CD4-positive, alpha-beta memory T cell (primary cell): ENCODE measurements at regions not wholly inside any gene's neighbourhood (a gene's known extent, or its start where the extent isn't known, plus 50 kb on each side); places are given as distances from the start of the nearest gene placed in this dataset.
A peak's percentile ranks its signal among the peaks of the same experiment; 100 is the strongest.
"Not testable (repeated sequence)": the region's sequence is repeated elsewhere in the genome, so short reads cannot be mapped to it uniquely, and the experiment has no call there.

ENCODE experiments used
- CTCF ChIA-PET: fragments of 350-600 bp; sonication (Branson Sonifier 250); formaldehyde crosslinking; loops from one replicate; lab custom pipeline; 2021; ENCODE audit warnings: inconsistent platforms; ENCODE audit not compliant: partially characterized antibody; lab: Charles Lee
- POLR2A ChIA-PET: fragments of 350-600 bp; sonication (Branson Sonifier 250); formaldehyde crosslinking; loops from one replicate; lab custom pipeline; 2021; ENCODE audit not compliant: partially characterized antibody; lab: Charles Lee
- DNase-seq, 5 donors: peaks; one replicate each; pipeline versions ENCODE4 v3.0.0 to v3.0.0-alpha.2; 2020 to 2022; ENCODE audit warnings: mixed read lengths in 1 of 5
- H3K27ac ChIP-seq: one replicate; pipeline ENCODE4 v1.7.0; 2013; ENCODE audit warnings: low read depth, low read length
- H3K27me3 ChIP-seq: 2 replicates; pipeline ENCODE4 v1.7.0; 2013; ENCODE audit warnings: mild to moderate bottlenecking, low read length, moderate library complexity; ENCODE audit not compliant: insufficient read depth
- H3K36me3 ChIP-seq: 2 replicates; pipeline ENCODE4 v1.7.0; 2013; ENCODE audit warnings: mild to moderate bottlenecking, low read length, moderate library complexity; ENCODE audit not compliant: insufficient read depth
- H3K4me1 ChIP-seq: 2 replicates; pipeline ENCODE4 v1.7.0; 2013; ENCODE audit warnings: mild to moderate bottlenecking, low read length, moderate library complexity; ENCODE audit not compliant: insufficient read depth
- H3K4me3 ChIP-seq, 2 donors: one replicate each; pipeline ENCODE4 v1.7.0; 2013; ENCODE audit warnings: low read length in 2 of 2, mild to moderate bottlenecking in 1 of 2
- H3K9me3 ChIP-seq, 2 donors: one replicate each; pipeline ENCODE4 v1.7.0; 2013; ENCODE audit warnings: low read length in 2 of 2, control low read depth in 1 of 2; ENCODE audit not compliant: control insufficient read depth in 1 of 2
- H3K27ac Mint-ChIP-seq, 7 donors: one replicate each; pipeline ENCODE4 v1.8.0; 2020 to 2021; ENCODE audit warnings: mixed read lengths in 7 of 7, mild to moderate bottlenecking in 6 of 7, inconsistent platforms in 3 of 7, moderate library complexity in 3 of 7
- H3K27me3 Mint-ChIP-seq, 2 donors: one replicate each; pipeline ENCODE4 v1.8.0; 2020 to 2021; ENCODE audit warnings: mixed read lengths in 2 of 2
- H3K36me3 Mint-ChIP-seq, 2 donors: one replicate each; pipeline ENCODE4 v1.8.0; 2020 to 2021; ENCODE audit warnings: mixed read lengths in 2 of 2, inconsistent platforms in 1 of 2, mild to moderate bottlenecking in 1 of 2
- H3K4me1 Mint-ChIP-seq, 4 donors: one replicate each; pipeline ENCODE4 v1.8.0; 2020 to 2021; ENCODE audit warnings: mixed read lengths in 4 of 4, mild to moderate bottlenecking in 1 of 4
- H3K4me3 Mint-ChIP-seq, 8 donors: one replicate each; pipeline ENCODE4 v1.8.0; 2020 to 2021; ENCODE audit warnings: mixed read lengths in 8 of 8, mild to moderate bottlenecking in 7 of 8, moderate library complexity in 6 of 8, inconsistent platforms in 3 of 8
- H3K9me3 Mint-ChIP-seq, 8 donors: one replicate each; pipeline ENCODE4 v1.8.0; 2020 to 2021; ENCODE audit warnings: mixed read lengths in 8 of 8, mild to moderate bottlenecking in 5 of 8, inconsistent platforms in 3 of 8, moderate library complexity in 1 of 8
- intact Hi-C: fragments of 100-400 bp; cut with micrococcal nuclease; formaldehyde crosslinking; loops from one replicate; pipeline ENCODE4 v1.15.1; 2023

GRCh38 chr2:19101968-19102367 lies 256.5 kb downstream of the OSR1 start:
- intact Hi-C loops: no loop called here
- Histone ChIP-seq H3K4me3 (no peak overlapping the region), H3K36me3 (no peaks in the 10 kb centered on the region), H3K27ac (no peak overlapping the region), H3K4me1 (no peaks in the 10 kb centered on the region), H3K27me3 (no peaks in the 10 kb centered on the region), H3K9me3 (no peaks in the 10 kb centered on the region)
- Mint-ChIP-seq H3K4me3 (no peak overlapping the region), H3K27me3 (peaks cover 0 to 1% of the 10 kb centered on the region in 2 donors), H3K4me1 (no peaks in the 10 kb centered on the region), H3K9me3 (peaks cover 0 to 8% (median 3%) of the 10 kb centered on the region in 8 donors), H3K36me3 (no peaks in the 10 kb centered on the region), H3K27ac (peak overlapping the region in 1 of 7 donors; percentile 49)
- ChIA-PET CTCF (no interaction called here), POLR2A (no interaction called here)
- no peak for DNase-seq

DNA sequence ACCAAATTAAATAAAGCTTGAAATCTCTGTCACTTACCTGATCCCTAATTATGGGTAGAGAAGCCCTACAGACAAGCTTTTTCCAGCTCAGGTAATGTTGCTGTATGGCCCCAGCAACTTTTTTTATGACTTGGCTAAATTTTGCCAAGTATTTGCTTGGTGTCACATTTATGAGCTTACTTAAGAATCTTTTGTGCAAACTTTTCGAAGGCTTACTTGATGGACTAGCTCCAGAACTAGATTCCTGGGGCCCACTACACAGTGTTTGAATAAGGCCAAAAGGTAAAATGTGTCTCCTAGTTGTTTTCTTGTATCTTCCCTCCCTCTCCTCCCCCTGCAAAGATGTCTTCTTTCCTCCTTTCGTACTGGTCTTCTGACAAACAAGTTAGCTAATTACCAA lies 257.9 kb downstream of the OSR1 start:
- peaks cover 0 to 10% (median 3%) of the 10 kb centered on the region in 8 donors for H3K9me3 Mint-ChIP-seq

DNA sequence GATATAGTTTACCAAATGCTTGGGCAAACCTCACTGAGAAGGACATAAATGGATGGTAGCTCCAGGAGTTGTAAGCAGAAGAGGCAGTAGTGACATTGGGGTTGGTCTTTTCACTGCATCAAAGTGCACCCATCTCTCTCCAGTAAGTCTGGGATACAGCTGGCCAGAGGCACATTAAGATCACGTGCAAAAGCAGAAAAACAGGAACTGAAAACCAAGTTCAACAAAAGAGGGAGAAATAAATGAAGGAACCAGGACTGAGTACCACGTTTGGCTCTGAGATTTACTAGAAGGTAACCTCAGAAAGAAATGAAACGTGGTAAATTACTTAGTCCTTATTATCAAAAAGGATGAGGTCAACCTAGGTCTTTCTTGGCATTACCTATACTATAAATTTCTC lies 259.2 kb downstream of the OSR1 start:
- intact Hi-C loops: no loop called here
- ChIA-PET CTCF (no interaction called here), POLR2A (no interaction called here)
- DNase-seq: no peak
- peaks cover under 1 to 16% (median 4%) of the 10 kb centered on the region in 8 donors for H3K9me3 Mint-ChIP-seq
- H3K27ac Mint-ChIP-seq: no peak overlapping the region
- Histone ChIP-seq H3K27ac (no peak overlapping the region), H3K9me3 (no peaks in the 10 kb centered on the region), H3K4me3 (no peak overlapping the region), H3K4me1 (no peaks in the 10 kb centered on the region), H3K36me3 (no peaks in the 10 kb centered on the region), H3K27me3 (no peaks in the 10 kb centered on the region)
- no peak overlapping the region for H3K4me3 Mint-ChIP-seq
- no peaks in the 10 kb centered on the region for H3K27me3 Mint-ChIP-seq
- no peaks in the 10 kb centered on the region for H3K36me3 Mint-ChIP-seq
- H3K4me1 Mint-ChIP-seq: no peaks in the 10 kb centered on the region

More for the DNA sequence above, 257.9 kb downstream of the OSR1 start:
- H3K4me1 Mint-ChIP-seq: no peaks in the 10 kb centered on the region
- Histone ChIP-seq H3K27ac (no peak overlapping the region), H3K27me3 (no peaks in the 10 kb centered on the region), H3K4me3 (no peak overlapping the region), H3K36me3 (no peaks in the 10 kb centered on the region), H3K4me1 (no peaks in the 10 kb centered on the region), H3K9me3 (no peaks in the 10 kb centered on the region)
- intact Hi-C loops: no loop called here
- no peak for DNase-seq
- CTCF ChIA-PET: no interaction called here
- no peaks in the 10 kb centered on the region for H3K27me3 Mint-ChIP-seq
- H3K36me3 Mint-ChIP-seq: no peaks in the 10 kb centered on the region
- POLR2A ChIA-PET: no interaction called here
- H3K4me3 Mint-ChIP-seq: no peak overlapping the region
- H3K27ac Mint-ChIP-seq: no peak overlapping the region

DNA sequence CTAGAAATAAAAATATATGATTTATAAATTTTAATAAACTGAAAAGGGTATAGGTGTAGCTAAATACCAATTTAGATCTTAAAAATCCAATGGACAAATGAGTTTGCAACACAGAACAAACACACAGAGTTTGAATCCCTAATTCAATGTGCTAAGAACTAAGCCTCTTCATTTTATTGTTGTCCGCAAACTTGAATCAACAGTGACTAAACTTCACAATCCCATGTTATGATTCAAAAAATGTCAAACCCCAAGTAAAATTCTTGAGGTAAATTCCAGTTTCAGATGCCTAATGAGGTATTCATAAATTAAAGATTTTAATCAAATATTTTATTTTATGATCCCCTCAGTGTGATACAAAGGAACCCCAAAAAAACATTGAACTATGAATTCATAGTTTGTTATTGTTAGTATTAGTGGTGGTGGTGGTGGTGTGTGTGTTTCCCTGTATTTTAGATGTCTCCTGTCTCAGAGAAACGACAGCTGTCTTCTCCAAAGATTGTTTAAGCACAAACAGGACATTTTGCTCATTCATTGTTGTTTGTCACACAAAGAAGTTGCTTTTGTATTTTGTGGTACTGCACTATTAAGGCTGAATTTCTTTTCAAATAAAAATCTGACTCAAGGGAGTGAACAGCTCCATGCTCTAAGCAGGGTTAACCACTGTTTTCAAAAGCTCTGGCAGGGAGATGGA lies 259.8 kb downstream of the OSR1 start:
- intact Hi-C loops: no loop called here
- POLR2A ChIA-PET: no interaction called here
- no peak overlapping the region for H3K27ac ChIP-seq
- Mint-ChIP-seq H3K4me1 (no peaks in the 10 kb centered on the region), H3K27me3 (no peaks in the 10 kb centered on the region), H3K4me3 (no peak overlapping the region), H3K9me3 (peaks cover 0 to 19% (median 8%) of the 10 kb centered on the region in 8 donors), H3K27ac (no peak overlapping the region), H3K36me3 (no peaks in the 10 kb centered on the region)
- no peaks in the 10 kb centered on the region for H3K9me3 ChIP-seq
- DNase-seq: no peak
- H3K4me3 ChIP-seq: no peak overlapping the region
- no peaks in the 10 kb centered on the region for H3K4me1 ChIP-seq
- no peaks in the 10 kb centered on the region for H3K36me3 ChIP-seq
- CTCF ChIA-PET: no interaction called here
- no peaks in the 10 kb centered on the region for H3K27me3 ChIP-seq

GRCh38 chr2:19089476-19089875 lies 268.9 kb downstream of the OSR1 start:
- H3K4me1 Mint-ChIP-seq, H3K27me3 Mint-ChIP-seq, POLR2A ChIA-PET, CTCF ChIA-PET, H3K36me3 Mint-ChIP-seq, H3K27ac Mint-ChIP-seq, H3K9me3 ChIP-seq, H3K36me3 ChIP-seq, H3K27me3 ChIP-seq, DNase-seq, H3K4me3 Mint-ChIP-seq, H3K4me3 ChIP-seq, intact Hi-C loops, H3K27ac ChIP-seq, H3K4me1 ChIP-seq: not testable (repeated sequence)
- peaks cover 2 to 41% (median 22%) of the 10 kb centered on the region in 8 donors for H3K9me3 Mint-ChIP-seq

- Histone ChIP-seq H3K9me3 (no peaks in the 10 kb centered on the region), H3K4me3 (no peak overlapping the region), H3K4me1 (no peaks in the 10 kb centered on the region), H3K27me3 (no peaks in the 10 kb centered on the region), H3K36me3 (no peaks in the 10 kb centered on the region), H3K27ac (no peak overlapping the region)
- intact Hi-C loops: no loop called here
- no peaks in the 10 kb centered on the region for H3K4me1 Mint-ChIP-seq
- peaks cover 6 to 10% of the 10 kb centered on the region in 2 donors for H3K36me3 Mint-ChIP-seq
- H3K9me3 Mint-ChIP-seq: peaks cover 0 to 20% (median 10%) of the 10 kb centered on the region in 8 donors
- no peak for DNase-seq
- ChIA-PET CTCF (no interaction called here), POLR2A (no interaction called here)
- no peak overlapping the region for H3K4me3 Mint-ChIP-seq
- H3K27me3 Mint-ChIP-seq: no peaks in the 10 kb centered on the region
- H3K27ac Mint-ChIP-seq: no peak overlapping the region
These were observed 272.2 kb downstream of the OSR1 start for GRCh38 chr2:19086231-19086651.

DNA sequence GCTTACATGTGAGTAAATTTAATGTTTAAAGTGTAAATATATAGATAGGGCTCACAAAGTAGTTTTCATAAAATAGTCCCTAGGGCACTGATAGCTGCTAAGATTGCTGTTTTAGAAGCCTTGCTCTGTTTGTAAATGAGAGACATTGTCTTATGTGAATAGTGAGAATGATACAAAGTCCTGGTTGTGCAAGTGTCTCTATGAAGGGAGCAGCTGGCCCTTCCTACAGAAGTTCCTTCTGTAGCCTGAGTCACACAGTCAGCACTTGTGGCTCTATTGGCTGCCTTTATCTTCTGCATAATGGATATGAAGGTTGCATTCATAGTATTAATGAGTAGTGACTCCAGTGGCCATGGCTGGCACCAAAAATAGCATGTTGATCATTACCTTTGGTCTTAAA lies 279.7 kb downstream of the OSR1 start:
- H3K36me3 Mint-ChIP-seq: peaks cover 6 to 12% of the 10 kb centered on the region in 2 donors
- H3K27me3 Mint-ChIP-seq: no peaks in the 10 kb centered on the region
- H3K4me3 Mint-ChIP-seq: no peak overlapping the region
- ChIA-PET CTCF (no interaction called here), POLR2A (no interaction called here)
- Histone ChIP-seq H3K27me3 (no peaks in the 10 kb centered on the region), H3K36me3 (no peaks in the 10 kb centered on the region), H3K4me1 (no peaks in the 10 kb centered on the region), H3K4me3 (no peak overlapping the region), H3K9me3 (no peaks in the 10 kb centered on the region), H3K27ac (no peak overlapping the region)
- intact Hi-C loops: no loop called here
- no peaks in the 10 kb centered on the region for H3K4me1 Mint-ChIP-seq
- no peak overlapping the region for H3K27ac Mint-ChIP-seq
- peaks cover 0 to 10% (median 1%) of the 10 kb centered on the region in 8 donors for H3K9me3 Mint-ChIP-seq
- no peak for DNase-seq
